ENCODE measurements at regions not wholly inside any gene's neighbourhood (a gene's known extent, or its start where the extent isn't known, plus 50 kb on each side); places are given as distances from the start of the nearest gene placed in this dataset.

- Mint-ChIP-seq H3K4me3 (ENCODE audit: unreplicated experiment) (no peak overlapping the region), H3K9me3 (ENCODE audit: unreplicated experiment) (no peaks in the 10 kb centered on the region), H3K27ac (ENCODE audit: unreplicated experiment) (no peak overlapping the region), H3K4me1 (ENCODE audit: low read depth, unreplicated experiment) (no peaks in the 10 kb centered on the region), H3K27me3 (ENCODE audit: low read depth, unreplicated experiment) (no peaks in the 10 kb centered on the region), H3K36me3 (ENCODE audit: low read depth, unreplicated experiment) (no peaks in the 10 kb centered on the region)
- no peak overlapping the region for H3K4me3 ChIP-seq (ENCODE audit: insufficient read depth, low read depth, low read length)
- H3K79me2 ChIP-seq (ENCODE audit: insufficient read depth, low read length): no peaks in the 10 kb centered on the region
- H3K36me3 ChIP-seq (ENCODE audit: insufficient read depth, low read length): no peaks in the 10 kb centered on the region
- H3K27me3 ChIP-seq (ENCODE audit: insufficient read depth, low read length): no peaks in the 10 kb centered on the region
- DNase-seq (ENCODE audit: low read depth) (no peak), FAIRE-seq (no peak)
- H3K4me1 ChIP-seq (ENCODE audit: insufficient read depth, low read length): no peaks in the 10 kb centered on the region
- no peak overlapping the region for H3K4me2 ChIP-seq (ENCODE audit: low read length)
- H4K20me1 ChIP-seq (ENCODE audit: insufficient read depth, low read length): no peaks in the 10 kb centered on the region
- H2AFZ ChIP-seq (ENCODE audit: low read depth, low read length): no peak overlapping the region
- TF ChIP-seq CTCF (IDR thresholded peaks at IDR 0.05; ENCODE audit: insufficient read depth, low read depth, low read length): no peak
- H3K9ac ChIP-seq (ENCODE audit: low read length): no peak overlapping the region
- no peaks in the 10 kb centered on the region for H3K9me3 ChIP-seq (ENCODE audit: insufficient read depth, low read depth, low read length)
- no peak overlapping the region for H3K27ac ChIP-seq (ENCODE audit: low read depth, low read length)
Observed at GRCh38 chr3:5465183-5465582, 277.7 kb downstream of the EDEM1 start.

GRCh38 chr3:5466065-5466464, 278.6 kb downstream of the EDEM1 start:
- H3K9me3 ChIP-seq (ENCODE audit: insufficient read depth, low read depth, low read length): no peaks in the 10 kb centered on the region

GRCh38 chr3:5466717-5467116, 279.2 kb downstream of the EDEM1 start:
- H3K36me3 Mint-ChIP-seq (ENCODE audit: low read depth, unreplicated experiment): no peaks in the 10 kb centered on the region
- Histone ChIP-seq H3K4me2 (ENCODE audit: low read length) (no peak overlapping the region), H3K4me1 (ENCODE audit: insufficient read depth, low read length) (no peaks in the 10 kb centered on the region), H3K9me3 (ENCODE audit: insufficient read depth, low read depth, low read length) (no peaks in the 10 kb centered on the region), H4K20me1 (ENCODE audit: insufficient read depth, low read length) (no peaks in the 10 kb centered on the region), H3K27me3 (ENCODE audit: insufficient read depth, low read length) (no peaks in the 10 kb centered on the region), H2AFZ (ENCODE audit: low read depth, low read length) (no peak overlapping the region), H3K9ac (ENCODE audit: low read length) (no peak overlapping the region), H3K27ac (ENCODE audit: low read depth, low read length) (no peak overlapping the region), H3K36me3 (ENCODE audit: insufficient read depth, low read length) (no peaks in the 10 kb centered on the region), H3K79me2 (ENCODE audit: insufficient read depth, low read length) (no peaks in the 10 kb centered on the region), H3K4me3 (ENCODE audit: insufficient read depth, low read depth, low read length) (no peak overlapping the region)
- DNase-seq (ENCODE audit: low read depth): no peak
- no peak overlapping the region for H3K4me3 Mint-ChIP-seq (ENCODE audit: unreplicated experiment)
- no peaks in the 10 kb centered on the region for H3K27me3 Mint-ChIP-seq (ENCODE audit: low read depth, unreplicated experiment)
- H3K27ac Mint-ChIP-seq (ENCODE audit: unreplicated experiment): no peak overlapping the region
- no peak for FAIRE-seq
- TF ChIP-seq EZH2 (IDR thresholded peaks at IDR 0.05; ENCODE audit: insufficient read depth, low read length): no peak
- TF ChIP-seq CTCF (IDR thresholded peaks at IDR 0.05; ENCODE audit: insufficient read depth, low read depth, low read length): no peak
- no peaks in the 10 kb centered on the region for H3K4me1 Mint-ChIP-seq (ENCODE audit: low read depth, unreplicated experiment)
- no peaks in the 10 kb centered on the region for H3K9me3 Mint-ChIP-seq (ENCODE audit: unreplicated experiment)

More at GRCh38 chr3:5466065-5466464, 278.6 kb downstream of the EDEM1 start:
- Mint-ChIP-seq H3K36me3 (ENCODE audit: low read depth, unreplicated experiment) (no peaks in the 10 kb centered on the region), H3K27ac (ENCODE audit: unreplicated experiment) (no peak overlapping the region), H3K27me3 (ENCODE audit: low read depth, unreplicated experiment) (no peaks in the 10 kb centered on the region), H3K9me3 (ENCODE audit: unreplicated experiment) (no peaks in the 10 kb centered on the region), H3K4me3 (ENCODE audit: unreplicated experiment) (no peak overlapping the region), H3K4me1 (ENCODE audit: low read depth, unreplicated experiment) (no peaks in the 10 kb centered on the region)
- Histone ChIP-seq H3K4me1 (ENCODE audit: insufficient read depth, low read length) (no peaks in the 10 kb centered on the region), H3K4me3 (ENCODE audit: insufficient read depth, low read depth, low read length) (no peak overlapping the region), H3K27ac (ENCODE audit: low read depth, low read length) (no peak overlapping the region), H2AFZ (ENCODE audit: low read depth, low read length) (no peak overlapping the region), H3K36me3 (ENCODE audit: insufficient read depth, low read length) (no peaks in the 10 kb centered on the region), H3K9ac (ENCODE audit: low read length) (no peak overlapping the region), H3K27me3 (ENCODE audit: insufficient read depth, low read length) (no peaks in the 10 kb centered on the region), H3K79me2 (ENCODE audit: insufficient read depth, low read length) (no peaks in the 10 kb centered on the region), H3K4me2 (ENCODE audit: low read length) (no peak overlapping the region), H4K20me1 (ENCODE audit: insufficient read depth, low read length) (no peaks in the 10 kb centered on the region)
- FAIRE-seq (no peak), DNase-seq (ENCODE audit: low read depth) (no peak)
- TF ChIP-seq CTCF (IDR thresholded peaks at IDR 0.05; ENCODE audit: insufficient read depth, low read depth, low read length) (no peak), EZH2 (IDR thresholded peaks at IDR 0.05; ENCODE audit: insufficient read depth, low read length) (no peak)
